Hepatocyte (in vitro differentiated cells): ENCODE measurements at regions not wholly inside any gene's neighbourhood (a gene's known extent, or its start where the extent isn't known, plus 50 kb on each side); places are given as distances from the start of the nearest gene placed in this dataset.

Experiments
- DNase-seq: peaks from one replicate; pipeline ENCODE4 v3.0.0-alpha.2; 2016; ENCODE audit warnings: low spot score
- H2AFZ ChIP-seq: fragments of 200-600 bp; sonication (generic); 2 replicates; pipeline ENCODE4 v1.6.0; 2016; ENCODE audit warnings: antibody characterized with exemption, mild to moderate bottlenecking
- H3K27ac ChIP-seq: fragments of 200-600 bp; sonication (generic); 2 replicates; pipeline ENCODE4 v1.5.1; 2016; ENCODE audit warnings: mild to moderate bottlenecking
- H3K27me3 ChIP-seq: fragments of 200-600 bp; sonication (generic); 2 replicates; pipeline ENCODE4 v1.6.1; 2016
- H3K36me3 ChIP-seq: fragments of 200-600 bp; sonication (generic); replicated peaks from 2 replicates; pipeline ENCODE4 v1.5.1; 2016; ENCODE audit warnings: low read depth; ENCODE audit not compliant: insufficient read depth
- H3K4me1 ChIP-seq: fragments of 200-600 bp; sonication (generic); 2 replicates; pipeline ENCODE4 v1.5.1; 2016; ENCODE audit warnings: mild to moderate bottlenecking, moderate library complexity; ENCODE audit not compliant: insufficient read depth
- H3K4me2 ChIP-seq: fragments of 200-600 bp; sonication (generic); 2 replicates; pipeline ENCODE4 v1.6.0; 2016
- H3K4me3 ChIP-seq: fragments of 200-600 bp; sonication (generic); 2 replicates; pipeline ENCODE4 v1.5.1; 2016; ENCODE audit warnings: mild to moderate bottlenecking
- H3K79me2 ChIP-seq: fragments of 200-600 bp; sonication (generic); 2 replicates; pipeline ENCODE4 v1.6.0; 2017; ENCODE audit warnings: mild to moderate bottlenecking
- H3K9me2 ChIP-seq: fragments of 200-600 bp; sonication (generic); replicated peaks from 2 replicates; pipeline ENCODE4 v1.6.0; 2017; ENCODE audit warnings: mild to moderate bottlenecking; ENCODE audit not compliant: insufficient read depth
- H3K9me3 ChIP-seq: fragments of 200-600 bp; sonication (generic); 2 replicates; pipeline ENCODE4 v1.5.1; 2016; ENCODE audit warnings: low read depth, mild to moderate bottlenecking
- H4K20me1 ChIP-seq: fragments of 200-600 bp; sonication (generic); 2 replicates; pipeline ENCODE4 v1.6.0; 2016; ENCODE audit warnings: mild to moderate bottlenecking; ENCODE audit not compliant: insufficient read depth, poor library complexity, severe bottlenecking
- CTCF ChIP-seq: fragments of 200-600 bp; sonication (generic); IDR thresholded peaks from 2 replicates; pipeline ENCODE4 v1.5.1; 2016; ENCODE audit warnings: antibody characterized with exemption, mild to moderate bottlenecking; ENCODE audit not compliant: poor library complexity
- EZH2 ChIP-seq: fragments of 200-600 bp; sonication (generic); IDR thresholded peaks from 2 replicates; pipeline ENCODE4 v1.6.1; 2016; ENCODE audit warnings: antibody characterized with exemption, mild to moderate bottlenecking, borderline replicate concordance
- EZH2phosphoT487 ChIP-seq: fragments of 200-600 bp; sonication (generic); IDR thresholded peaks from one replicate; pipeline ENCODE4 v1.6.1; 2018; ENCODE audit warnings: antibody characterized with exemption, mild to moderate bottlenecking, low read depth, moderate library complexity; ENCODE audit not compliant: unreplicated experiment, severe bottlenecking
- WGBS: methylation state at CpG from one replicate; pipeline ENCODE4 v1.1.6; 2016; ENCODE audit warnings: low lambda C conversion rate; ENCODE audit errors: missing lambda C conversion rate; 5-methylcytosine and 5-hydroxymethylcytosine counted together

GRCh38 chr20:21569586-21569985 lies 55.7 kb upstream of the NKX2-2 start:
- no peaks in the 10 kb centered on the region for H4K20me1 ChIP-seq
- H3K4me3 ChIP-seq, result no peak overlapping the region
- 83% methylated on average over 3 of the region's 3 CpGs for WGBS
- H3K4me2 ChIP-seq, result no peak overlapping the region
- H3K27ac ChIP-seq, result no peak overlapping the region
- H3K36me3 ChIP-seq, result no peaks in the 10 kb centered on the region
- H3K9me2 ChIP-seq, result no peaks in the 10 kb centered on the region
- H3K9me3 ChIP-seq, result no peaks in the 10 kb centered on the region
- no peak for DNase-seq
- H3K4me1 ChIP-seq, result no peaks in the 10 kb centered on the region
- H3K79me2 ChIP-seq, result no peaks in the 10 kb centered on the region
- peaks cover 19% of the 10 kb centered on the region for H3K27me3 ChIP-seq
- no peak for TF ChIP-seq CTCF
- no peak for TF ChIP-seq EZH2phosphoT487
- TF ChIP-seq EZH2, result no peak
- H2AFZ ChIP-seq, result no peak overlapping the region

- H3K27me3 ChIP-seq, result no peaks in the 10 kb centered on the region
Observed at GRCh38 chr20:21564127-21564773, 50.4 kb upstream of the NKX2-2 start.

More at GRCh38 chr20:21564127-21564773, 50.4 kb upstream of the NKX2-2 start:
- Histone ChIP-seq H4K20me1 (no peaks in the 10 kb centered on the region), H3K4me3 (no peak overlapping the region), H3K9me2 (no peaks in the 10 kb centered on the region), H2AFZ (no peak overlapping the region), H3K36me3 (no peaks in the 10 kb centered on the region), H3K9me3 (no peaks in the 10 kb centered on the region), H3K27ac (no peak overlapping the region), H3K4me2 (no peak overlapping the region), H3K4me1 (no peaks in the 10 kb centered on the region), H3K79me2 (no peaks in the 10 kb centered on the region)
- DNase-seq, result no peak
- TF ChIP-seq EZH2phosphoT487 (no peak), EZH2 (no peak), CTCF (no peak)
- 80% methylated on average over 15 of the region's 15 CpGs for WGBS
